Body of pancreas (tissue), 4 donors: ENCODE measurements at regions not wholly inside any gene's neighbourhood (a gene's known extent, or its start where the extent isn't known, plus 50 kb on each side); places are given as distances from the start of the nearest gene placed in this dataset.

Experiments used
- POLR2A ChIP-seq, 3 donors: fragments of 450-650 bp; IDR thresholded peaks; one replicate each; pipeline ENCODE4 v1.6.1; 2016; ENCODE audit warnings: antibody characterized with exemption in 3 of 3, mild to moderate bottlenecking in 2 of 3
- TF ChIP-seq, protein P1 (sequence below), 7 experiments: fragments of 450-650 bp in 4 of 7; fragments of 200-600 bp in 3 of 7; sonication (generic) in 3 of 7; IDR thresholded peaks; one replicate each; pipeline ENCODE4 v1.5.1; 2016 to 2019; ENCODE audit warnings: antibody characterized with exemption in 7 of 7

DNA sequence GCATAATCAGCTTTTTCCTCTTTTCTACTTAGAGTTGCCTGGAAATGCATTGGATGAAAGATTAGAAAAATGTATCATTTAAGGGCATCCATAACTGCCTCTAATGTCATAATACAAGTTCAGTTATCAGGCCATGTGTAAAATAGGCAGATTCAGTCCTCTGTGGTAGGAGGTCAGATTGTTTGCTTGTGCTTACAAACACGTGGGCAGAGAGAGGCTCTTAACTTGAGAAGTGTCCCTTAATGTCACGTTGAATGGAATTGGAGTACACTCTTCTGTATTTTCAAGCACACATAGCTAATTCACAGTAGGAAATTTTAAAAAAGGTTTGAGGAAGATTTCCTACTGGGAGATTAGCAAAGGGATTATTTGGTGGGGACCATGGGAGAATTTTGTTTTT is 359.8 kb upstream of the MTPN start:
- no peak for TF ChIP-seq POLR2A (IDR thresholded peaks at IDR 0.05)
- TF ChIP-seq, protein P1, sequence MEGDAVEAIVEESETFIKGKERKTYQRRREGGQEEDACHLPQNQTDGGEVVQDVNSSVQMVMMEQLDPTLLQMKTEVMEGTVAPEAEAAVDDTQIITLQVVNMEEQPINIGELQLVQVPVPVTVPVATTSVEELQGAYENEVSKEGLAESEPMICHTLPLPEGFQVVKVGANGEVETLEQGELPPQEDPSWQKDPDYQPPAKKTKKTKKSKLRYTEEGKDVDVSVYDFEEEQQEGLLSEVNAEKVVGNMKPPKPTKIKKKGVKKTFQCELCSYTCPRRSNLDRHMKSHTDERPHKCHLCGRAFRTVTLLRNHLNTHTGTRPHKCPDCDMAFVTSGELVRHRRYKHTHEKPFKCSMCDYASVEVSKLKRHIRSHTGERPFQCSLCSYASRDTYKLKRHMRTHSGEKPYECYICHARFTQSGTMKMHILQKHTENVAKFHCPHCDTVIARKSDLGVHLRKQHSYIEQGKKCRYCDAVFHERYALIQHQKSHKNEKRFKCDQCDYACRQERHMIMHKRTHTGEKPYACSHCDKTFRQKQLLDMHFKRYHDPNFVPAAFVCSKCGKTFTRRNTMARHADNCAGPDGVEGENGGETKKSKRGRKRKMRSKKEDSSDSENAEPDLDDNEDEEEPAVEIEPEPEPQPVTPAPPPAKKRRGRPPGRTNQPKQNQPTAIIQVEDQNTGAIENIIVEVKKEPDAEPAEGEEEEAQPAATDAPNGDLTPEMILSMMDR (IDR thresholded peaks at IDR 0.05): no peak
